H9 (cell line): ENCODE measurements at regions not wholly inside any gene's neighbourhood (a gene's known extent, or its start where the extent isn't known, plus 50 kb on each side); places are given as distances from the start of the nearest gene placed in this dataset.

Source experiments
- DNase-seq: peaks from one replicate; pipeline ENCODE4 v3.0.0-alpha.2; 2017
- H2AFZ ChIP-seq: one replicate; pipeline ENCODE4 v1.6.1; 2013; ENCODE audit warnings: mild to moderate bottlenecking, low read length, control low read depth, moderate library complexity
- H2AK5ac ChIP-seq: 2 replicates; pipeline ENCODE4 v1.6.1; 2013; ENCODE audit warnings: low read length, control low read depth, mixed read lengths; ENCODE audit not compliant: insufficient read length
- H2BK120ac ChIP-seq: one replicate; pipeline ENCODE4 v1.6.1; 2013; ENCODE audit warnings: low read depth, mild to moderate bottlenecking, low read length, control low read depth, inconsistent platforms; ENCODE audit not compliant: poor library complexity, severe bottlenecking
- H2BK12ac ChIP-seq: 2 replicates; pipeline ENCODE4 v1.6.1; 2013; ENCODE audit warnings: low read length, control low read depth, mixed read lengths, low read depth; ENCODE audit not compliant: insufficient read length
- H2BK15ac ChIP-seq: 2 replicates; pipeline ENCODE4 v1.6.1; 2013; ENCODE audit warnings: low read depth, low read length, control low read depth
- H2BK20ac ChIP-seq: one replicate; pipeline ENCODE4 v1.6.1; 2013; ENCODE audit warnings: low read depth, mild to moderate bottlenecking, low read length, control low read depth, inconsistent platforms; ENCODE audit not compliant: poor library complexity, severe bottlenecking
- H2BK5ac ChIP-seq: 2 replicates; pipeline ENCODE4 v1.6.1; 2013; ENCODE audit warnings: low read length, control low read depth, mixed read lengths; ENCODE audit not compliant: insufficient read length
- H3K14ac ChIP-seq: 2 replicates; pipeline ENCODE4 v1.6.1; 2013; ENCODE audit warnings: low read length, control low read depth; ENCODE audit not compliant: insufficient read depth
- H3K18ac ChIP-seq: 2 replicates; pipeline ENCODE4 v1.6.1; 2013; ENCODE audit warnings: low read depth, mild to moderate bottlenecking, mixed read lengths, low read length, control low read depth; ENCODE audit not compliant: insufficient read length
- H3K23ac ChIP-seq: 2 replicates; pipeline ENCODE4 v1.6.1; 2013; ENCODE audit warnings: low read length, control low read depth, mixed read lengths, low read depth; ENCODE audit not compliant: insufficient read length
- H3K23me2 ChIP-seq: 2 replicates; pipeline ENCODE4 v1.6.1; 2013; ENCODE audit warnings: low read depth, mild to moderate bottlenecking, mixed read lengths, low read length, control low read depth; ENCODE audit not compliant: insufficient read length, poor library complexity, severe bottlenecking
- H3K27ac ChIP-seq: 2 replicates; pipeline ENCODE4 v1.5.1; 2013; ENCODE audit warnings: low read length, control low read depth, mixed read lengths, low read depth; ENCODE audit not compliant: insufficient read length
- H3K27me3 ChIP-seq: 2 replicates; pipeline ENCODE4 v1.6.1; 2013; ENCODE audit warnings: low read length, control low read depth, inconsistent platforms; ENCODE audit not compliant: insufficient read depth
- H3K4ac ChIP-seq: 2 replicates; pipeline ENCODE4 v1.6.1; 2013; ENCODE audit warnings: low read depth, mild to moderate bottlenecking, control low read depth, inconsistent platforms, low read length, moderate library complexity
- H3K4me1 ChIP-seq: 2 replicates; pipeline ENCODE4 v1.6.1; 2013; ENCODE audit warnings: low read length, control low read depth, inconsistent platforms; ENCODE audit not compliant: insufficient read depth
- H3K4me2 ChIP-seq: 2 replicates; pipeline ENCODE4 v1.6.1; 2013; ENCODE audit warnings: low read length, control low read depth, mixed read lengths; ENCODE audit not compliant: insufficient read length, insufficient read depth
- H3K56ac ChIP-seq: 2 replicates; pipeline ENCODE4 v1.6.1; 2013; ENCODE audit warnings: low read depth, mild to moderate bottlenecking, mixed read lengths, low read length, control low read depth; ENCODE audit not compliant: insufficient read length
- H3K79me1 ChIP-seq: 2 replicates; pipeline ENCODE4 v1.6.1; 2013; ENCODE audit warnings: low read depth, mild to moderate bottlenecking, moderate library complexity, low read length, control low read depth, inconsistent platforms; ENCODE audit not compliant: insufficient read depth, poor library complexity, severe bottlenecking
- H3K79me2 ChIP-seq: 2 replicates; pipeline ENCODE4 v1.6.1; 2013; ENCODE audit warnings: low read length, control low read depth, inconsistent platforms; ENCODE audit not compliant: insufficient read depth
- H3K9ac ChIP-seq: 2 replicates; pipeline ENCODE4 v1.6.1; 2013; ENCODE audit warnings: low read length, control low read depth, mixed read lengths; ENCODE audit not compliant: insufficient read length; ENCODE audit errors: extremely low read depth
- H3K9me3 ChIP-seq: one replicate; pipeline ENCODE4 v1.6.1; 2013; ENCODE audit warnings: low read depth, low read length, inconsistent platforms; ENCODE audit not compliant: control insufficient read depth
- H3T11ph ChIP-seq: one replicate; pipeline ENCODE4 v1.6.1; 2013; ENCODE audit warnings: mild to moderate bottlenecking, low read length, control low read depth, inconsistent platforms
- H4K20me1 ChIP-seq: one replicate; pipeline ENCODE4 v1.6.1; 2013; ENCODE audit not compliant: control insufficient read depth, insufficient read length, insufficient read depth
- H4K5ac ChIP-seq: 2 replicates; pipeline ENCODE4 v1.6.1; 2013; ENCODE audit warnings: low read depth, mild to moderate bottlenecking, mixed read lengths, low read length, control low read depth; ENCODE audit not compliant: insufficient read length
- H4K8ac ChIP-seq: replicated peaks from 2 replicates; pipeline ENCODE4 v1.6.1; 2013; ENCODE audit warnings: low read length, control low read depth, mixed read lengths, low read depth; ENCODE audit not compliant: insufficient read length
- H4K91ac ChIP-seq: 2 replicates; pipeline ENCODE4 v1.6.1; 2013; ENCODE audit warnings: low read depth, mild to moderate bottlenecking, moderate library complexity, mixed read lengths, low read length, control low read depth; ENCODE audit not compliant: insufficient read length
- H3K27ac Mint-ChIP-seq, 3 experiments: 2 replicates in 2 of 3; 3 replicates in 1 of 3; pipeline ENCODE4 v1.8.0; 2020 to 2021; ENCODE audit warnings: mixed read lengths in 3 of 3, mild to moderate bottlenecking in 1 of 3, moderate library complexity in 1 of 3
- H3K27me3 Mint-ChIP-seq: 2 replicates; pipeline ENCODE4 v1.8.0; 2021; ENCODE audit warnings: low read depth, mild to moderate bottlenecking, moderate library complexity, mixed read lengths
- H3K36me3 Mint-ChIP-seq, 3 experiments: 2 replicates in 2 of 3; 3 replicates in 1 of 3; pipeline ENCODE4 v1.8.0; 2020 to 2021; ENCODE audit warnings: low read depth in 3 of 3, mixed read lengths in 3 of 3; ENCODE audit not compliant: insufficient read depth in 1 of 3
- H3K4me1 Mint-ChIP-seq, 2 experiments: 2 replicates each; pipeline ENCODE4 v1.8.0; 2020; ENCODE audit warnings: mixed read lengths in 2 of 2
- H3K4me3 Mint-ChIP-seq, 2 experiments: 2 replicates in 1 of 2; 3 replicates in 1 of 2; pipeline ENCODE4 v1.8.0; 2020 to 2021; ENCODE audit warnings: mild to moderate bottlenecking in 2 of 2, mixed read lengths in 2 of 2, moderate library complexity in 1 of 2
- H3K9me3 Mint-ChIP-seq, 2 experiments: 2 replicates in 1 of 2; 3 replicates in 1 of 2; pipeline ENCODE4 v1.8.0; 2020; ENCODE audit warnings: mild to moderate bottlenecking in 2 of 2, mixed read lengths in 2 of 2, moderate library complexity in 1 of 2
- WGBS: extraction: QIAGEN DNeasy Blood & Tissue Kit; methylation state at CpG from one replicate; pipeline ENCODE4 v1.1.7; 2013; ENCODE audit warnings: missing lambda C conversion rate, low lambda C conversion rate, mixed read lengths; ENCODE audit not compliant: insufficient read length; ENCODE audit errors: extremely low coverage; 5-methylcytosine and 5-hydroxymethylcytosine counted together
- TF ChIP-seq, protein P1 (sequence below): fragments of 200-600 bp; sonication (generic); conservative IDR thresholded peaks from 3 replicates; pipeline ENCODE4 v1.8.0; 2021; ENCODE audit warnings: antibody characterized with exemption, mild to moderate bottlenecking

DNA sequence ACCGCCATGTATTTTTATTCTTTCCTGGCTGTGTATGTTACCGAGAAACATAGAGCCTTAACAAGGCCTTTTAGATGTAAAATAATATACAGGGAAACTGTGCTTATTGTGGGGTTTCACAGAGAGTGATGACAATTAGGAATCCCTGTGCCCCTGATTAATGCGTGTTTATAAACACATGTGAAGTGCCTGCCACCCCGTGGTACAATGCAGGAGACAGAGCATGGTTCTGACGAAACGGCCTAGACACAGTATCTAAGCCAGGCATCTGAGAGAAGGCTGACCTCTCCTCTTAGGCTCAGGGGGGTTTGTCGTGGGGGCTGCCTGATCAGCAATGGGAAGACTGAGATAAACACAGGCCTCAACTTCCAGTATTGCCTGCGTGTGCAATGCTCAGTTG is 200.0 kb downstream of the AJAP1 start:
- Mint-ChIP-seq H3K4me1 (no peaks in the 10 kb centered on the region), H3K27ac (no peak overlapping the region), H3K4me3 (no peak overlapping the region), H3K9me3 (peaks cover 17 to 35% of the 10 kb centered on the region in 2 experiments; a peak in 4 of 5 replicates), H3K27me3 (peaks cover 5% of the 10 kb centered on the region), H3K36me3 (peaks cover 9 to 16% (median 14%) of the 10 kb centered on the region in 3 experiments; a peak in 6 of 7 replicates)
- Histone ChIP-seq H2AFZ (no peak overlapping the region), H4K20me1 (no peaks in the 10 kb centered on the region), H3T11ph (no peak overlapping the region), H4K91ac (no peak overlapping the region), H3K79me1 (no peaks in the 10 kb centered on the region), H3K4ac (no peak overlapping the region), H3K27me3 (no peaks in the 10 kb centered on the region), H3K14ac (no peak overlapping the region), H2BK5ac (no peak overlapping the region), H3K9me3 (peaks cover 6% of the 10 kb centered on the region), H3K9ac (no peak overlapping the region), H3K18ac (no peak overlapping the region), H3K56ac (no peak overlapping the region), H3K27ac (no peak overlapping the region), H2AK5ac (no peak overlapping the region), H3K79me2 (no peaks in the 10 kb centered on the region), H2BK15ac (no peak overlapping the region), H3K23ac (no peak overlapping the region), H4K8ac (no peak overlapping the region), H2BK120ac (no peak overlapping the region), H2BK12ac (no peak overlapping the region), H3K4me1 (no peaks in the 10 kb centered on the region), H4K5ac (no peak overlapping the region), H2BK20ac (no peak overlapping the region), H3K23me2 (no peaks in the 10 kb centered on the region), H3K4me2 (no peak overlapping the region)
- TF ChIP-seq, protein P1, sequence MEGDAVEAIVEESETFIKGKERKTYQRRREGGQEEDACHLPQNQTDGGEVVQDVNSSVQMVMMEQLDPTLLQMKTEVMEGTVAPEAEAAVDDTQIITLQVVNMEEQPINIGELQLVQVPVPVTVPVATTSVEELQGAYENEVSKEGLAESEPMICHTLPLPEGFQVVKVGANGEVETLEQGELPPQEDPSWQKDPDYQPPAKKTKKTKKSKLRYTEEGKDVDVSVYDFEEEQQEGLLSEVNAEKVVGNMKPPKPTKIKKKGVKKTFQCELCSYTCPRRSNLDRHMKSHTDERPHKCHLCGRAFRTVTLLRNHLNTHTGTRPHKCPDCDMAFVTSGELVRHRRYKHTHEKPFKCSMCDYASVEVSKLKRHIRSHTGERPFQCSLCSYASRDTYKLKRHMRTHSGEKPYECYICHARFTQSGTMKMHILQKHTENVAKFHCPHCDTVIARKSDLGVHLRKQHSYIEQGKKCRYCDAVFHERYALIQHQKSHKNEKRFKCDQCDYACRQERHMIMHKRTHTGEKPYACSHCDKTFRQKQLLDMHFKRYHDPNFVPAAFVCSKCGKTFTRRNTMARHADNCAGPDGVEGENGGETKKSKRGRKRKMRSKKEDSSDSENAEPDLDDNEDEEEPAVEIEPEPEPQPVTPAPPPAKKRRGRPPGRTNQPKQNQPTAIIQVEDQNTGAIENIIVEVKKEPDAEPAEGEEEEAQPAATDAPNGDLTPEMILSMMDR = no peak
- no peak for DNase-seq
- no CpG with 5 or more reads among the region's 8 CpGs for WGBS
